ENCODE measurements at regions not wholly inside any gene's neighbourhood (a gene's known extent, or its start where the extent isn't known, plus 50 kb on each side); places are given as distances from the start of the nearest gene placed in this dataset.

DNA sequence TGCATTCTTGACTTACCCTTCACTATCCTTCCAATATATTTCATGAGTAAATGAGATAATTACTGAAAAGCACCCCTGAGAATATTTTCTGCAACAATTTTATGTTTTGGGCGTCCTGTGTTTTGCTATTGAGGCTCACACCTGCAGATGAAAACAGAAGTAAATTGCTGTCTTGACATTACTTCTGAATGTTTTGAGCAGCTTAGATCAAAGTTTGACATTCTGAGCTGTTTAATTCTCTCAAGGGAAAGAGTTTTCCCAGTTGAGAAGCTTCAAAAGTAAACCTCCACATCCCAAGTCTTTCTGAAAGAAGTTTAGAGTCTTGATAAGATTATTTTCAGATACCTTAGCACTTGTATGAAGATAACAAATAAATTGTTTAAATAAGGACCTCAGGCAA lies 1667.2 kb upstream of the SLC10A2 start:
- TF ChIP-seq, protein P1, sequence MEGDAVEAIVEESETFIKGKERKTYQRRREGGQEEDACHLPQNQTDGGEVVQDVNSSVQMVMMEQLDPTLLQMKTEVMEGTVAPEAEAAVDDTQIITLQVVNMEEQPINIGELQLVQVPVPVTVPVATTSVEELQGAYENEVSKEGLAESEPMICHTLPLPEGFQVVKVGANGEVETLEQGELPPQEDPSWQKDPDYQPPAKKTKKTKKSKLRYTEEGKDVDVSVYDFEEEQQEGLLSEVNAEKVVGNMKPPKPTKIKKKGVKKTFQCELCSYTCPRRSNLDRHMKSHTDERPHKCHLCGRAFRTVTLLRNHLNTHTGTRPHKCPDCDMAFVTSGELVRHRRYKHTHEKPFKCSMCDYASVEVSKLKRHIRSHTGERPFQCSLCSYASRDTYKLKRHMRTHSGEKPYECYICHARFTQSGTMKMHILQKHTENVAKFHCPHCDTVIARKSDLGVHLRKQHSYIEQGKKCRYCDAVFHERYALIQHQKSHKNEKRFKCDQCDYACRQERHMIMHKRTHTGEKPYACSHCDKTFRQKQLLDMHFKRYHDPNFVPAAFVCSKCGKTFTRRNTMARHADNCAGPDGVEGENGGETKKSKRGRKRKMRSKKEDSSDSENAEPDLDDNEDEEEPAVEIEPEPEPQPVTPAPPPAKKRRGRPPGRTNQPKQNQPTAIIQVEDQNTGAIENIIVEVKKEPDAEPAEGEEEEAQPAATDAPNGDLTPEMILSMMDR (IDR thresholded peaks at IDR 0.05; ENCODE audit: low read depth, low read length) = no peak
- TF ChIP-seq, protein P2, sequence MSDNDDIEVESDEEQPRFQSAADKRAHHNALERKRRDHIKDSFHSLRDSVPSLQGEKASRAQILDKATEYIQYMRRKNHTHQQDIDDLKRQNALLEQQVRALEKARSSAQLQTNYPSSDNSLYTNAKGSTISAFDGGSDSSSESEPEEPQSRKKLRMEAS (IDR thresholded peaks at IDR 0.05; ENCODE audit: low read depth, low read length) = no peak
- TF ChIP-seq POLR2A (IDR thresholded peaks at IDR 0.05; ENCODE audit: extremely low read depth, insufficient read length) = no peak
- TF ChIP-seq MYC (IDR thresholded peaks at IDR 0.05; ENCODE audit: low read depth, low read length) = no peak
- DNase-seq (ENCODE audit: low read depth) = no peak
- no peak overlapping the region for H3K4me3 ChIP-seq (ENCODE audit: low read depth, low read length)

DNA sequence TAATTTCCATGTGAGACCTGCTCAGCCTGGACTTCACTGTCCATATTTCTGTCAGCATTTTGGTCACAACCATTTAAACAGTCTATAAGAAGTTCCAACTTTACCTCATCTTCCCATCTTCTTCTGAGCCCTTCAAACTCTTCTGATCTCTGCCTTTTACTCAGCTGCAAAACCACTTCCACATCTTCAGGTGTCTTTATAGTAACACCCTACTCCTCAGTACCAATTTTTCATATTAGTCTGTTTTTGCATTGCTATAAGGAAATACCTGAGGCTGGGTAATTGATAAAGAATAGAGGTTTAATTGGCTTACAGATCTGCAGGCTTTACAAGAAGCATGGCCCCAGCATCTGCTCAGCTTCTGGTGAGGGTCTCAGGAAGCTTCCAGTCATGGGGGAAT lies 1648.9 kb upstream of the SLC10A2 start:
- H3K4me3 ChIP-seq (ENCODE audit: low read depth, low read length) = no peak overlapping the region
- no peak for DNase-seq (ENCODE audit: low read depth)
- no peak for TF ChIP-seq POLR2A (IDR thresholded peaks at IDR 0.05; ENCODE audit: extremely low read depth, insufficient read length)
- TF ChIP-seq, protein P1 (IDR thresholded peaks at IDR 0.05; ENCODE audit: low read depth, low read length) = no peak
- TF ChIP-seq MYC (IDR thresholded peaks at IDR 0.05; ENCODE audit: low read depth, low read length) = no peak
- TF ChIP-seq, protein P2 (IDR thresholded peaks at IDR 0.05; ENCODE audit: low read depth, low read length) = no peak

- TF ChIP-seq, protein P2 (IDR thresholded peaks at IDR 0.05; ENCODE audit: low read depth, low read length) = no peak
- TF ChIP-seq, protein P1 (IDR thresholded peaks at IDR 0.05; ENCODE audit: low read depth, low read length) = no peak
- TF ChIP-seq MYC (IDR thresholded peaks at IDR 0.05; ENCODE audit: low read depth, low read length) = no peak
- TF ChIP-seq POLR2A (IDR thresholded peaks at IDR 0.05; ENCODE audit: extremely low read depth, insufficient read length) = no peak
- no peak for DNase-seq (ENCODE audit: low read depth)
- no peak overlapping the region for H3K4me3 ChIP-seq (ENCODE audit: low read depth, low read length)
These were observed 1639.0 kb upstream of the SLC10A2 start for GRCh38 chr13:104705031-104705750.

DNA sequence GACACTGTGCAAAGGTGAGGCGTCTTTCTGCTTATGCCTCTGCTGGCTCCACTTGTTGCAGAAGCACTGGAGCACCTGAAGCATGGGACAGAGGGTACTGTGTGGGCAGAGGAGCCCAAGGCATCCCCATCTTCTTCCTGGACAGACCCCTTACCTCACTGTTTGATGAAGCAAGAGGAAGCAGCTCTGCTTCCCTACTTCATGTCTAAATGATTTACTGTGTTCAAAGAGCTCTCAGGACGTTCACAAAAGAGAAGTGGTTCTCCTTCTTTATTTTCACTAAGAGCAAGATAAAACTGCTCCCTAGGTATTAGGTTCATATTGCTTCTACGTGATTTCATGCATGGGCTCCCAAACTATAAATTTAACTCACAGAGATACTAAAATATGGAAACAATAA lies 1635.4 kb upstream of the SLC10A2 start:
- no peak for DNase-seq (ENCODE audit: low read depth)
- TF ChIP-seq, protein P1 (IDR thresholded peaks at IDR 0.05; ENCODE audit: low read depth, low read length) = no peak
- TF ChIP-seq MYC (IDR thresholded peaks at IDR 0.05; ENCODE audit: low read depth, low read length) (no peak), POLR2A (IDR thresholded peaks at IDR 0.05; ENCODE audit: extremely low read depth, insufficient read length) (no peak)
- TF ChIP-seq, protein P2 (IDR thresholded peaks at IDR 0.05; ENCODE audit: low read depth, low read length) = no peak
- H3K4me3 ChIP-seq (ENCODE audit: low read depth, low read length) = no peak overlapping the region

DNA sequence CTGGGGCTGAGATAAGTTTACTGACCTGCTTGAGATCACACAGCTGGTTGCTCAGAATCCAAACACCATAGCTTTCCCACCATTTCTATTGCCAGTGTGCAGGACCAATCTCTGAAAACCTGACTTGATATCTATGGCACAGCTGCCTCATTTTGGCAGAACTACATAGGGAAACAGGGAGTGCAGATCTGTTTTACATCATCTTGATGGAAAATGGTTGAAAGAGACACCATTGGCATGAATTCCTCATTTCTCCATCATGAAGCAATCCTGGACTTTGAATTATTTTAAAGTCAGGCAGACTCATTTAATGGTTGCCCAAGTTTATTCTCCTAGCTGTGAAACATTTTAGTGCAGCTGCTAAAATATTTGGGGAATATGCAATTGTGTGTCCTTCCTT lies 1628.2 kb upstream of the SLC10A2 start:
- TF ChIP-seq, protein P2 (IDR thresholded peaks at IDR 0.05; ENCODE audit: low read depth, low read length) = no peak
- TF ChIP-seq, protein P1 (IDR thresholded peaks at IDR 0.05; ENCODE audit: low read depth, low read length) = no peak
- TF ChIP-seq MYC (IDR thresholded peaks at IDR 0.05; ENCODE audit: low read depth, low read length) = no peak
- no peak for TF ChIP-seq POLR2A (IDR thresholded peaks at IDR 0.05; ENCODE audit: extremely low read depth, insufficient read length)
- H3K4me3 ChIP-seq (ENCODE audit: low read depth, low read length) = no peak overlapping the region
- no peak for DNase-seq (ENCODE audit: low read depth)

Measured in NB4 (cell line).